Neural cell (in vitro differentiated cells): ENCODE measurements at regions not wholly inside any gene's neighbourhood (a gene's known extent, or its start where the extent isn't known, plus 50 kb on each side); places are given as distances from the start of the nearest gene placed in this dataset.

Source experiments
- CTCF ChIP-seq: fragments of 450-650 bp; IDR thresholded peaks from 2 replicates; pipeline ENCODE4 v1.5.1; 2014; ENCODE audit warnings: antibody characterized with exemption, mild to moderate bottlenecking, moderate library complexity; ENCODE audit not compliant: poor library complexity, severe bottlenecking
- EP300 ChIP-seq: fragments of 450-650 bp; conservative IDR thresholded peaks from 2 replicates; pipeline ENCODE4 v1.6.1; 2014; ENCODE audit warnings: antibody characterized with exemption, mild to moderate bottlenecking, moderate library complexity; ENCODE audit not compliant: poor library complexity, severe bottlenecking
- EZH2 ChIP-seq: fragments of 200-600, 300-800 bp; shearing (Covaris generic), sonication (generic); IDR thresholded peaks from 2 replicates; pipeline ENCODE4 v1.6.1; 2014; ENCODE audit warnings: antibody characterized with exemption, low read length, borderline replicate concordance, mild to moderate bottlenecking; ENCODE audit not compliant: insufficient read depth, poor library complexity, severe bottlenecking
- POLR2AphosphoS5 ChIP-seq: IDR thresholded peaks from 2 replicates; pipeline ENCODE4 v1.6.1; 2012
- SMC3 ChIP-seq: fragments of 450-650 bp; conservative IDR thresholded peaks from 2 replicates; pipeline ENCODE4 v1.6.1; 2014; ENCODE audit warnings: antibody characterized with exemption, mild to moderate bottlenecking, moderate library complexity; ENCODE audit not compliant: poor library complexity
- TF ChIP-seq, protein P1 (sequence below): IDR thresholded peaks from 2 replicates; pipeline ENCODE4 v1.6.1; 2012; ENCODE audit warnings: borderline replicate concordance

- TF ChIP-seq CTCF = no peak
- TF ChIP-seq, protein P1, sequence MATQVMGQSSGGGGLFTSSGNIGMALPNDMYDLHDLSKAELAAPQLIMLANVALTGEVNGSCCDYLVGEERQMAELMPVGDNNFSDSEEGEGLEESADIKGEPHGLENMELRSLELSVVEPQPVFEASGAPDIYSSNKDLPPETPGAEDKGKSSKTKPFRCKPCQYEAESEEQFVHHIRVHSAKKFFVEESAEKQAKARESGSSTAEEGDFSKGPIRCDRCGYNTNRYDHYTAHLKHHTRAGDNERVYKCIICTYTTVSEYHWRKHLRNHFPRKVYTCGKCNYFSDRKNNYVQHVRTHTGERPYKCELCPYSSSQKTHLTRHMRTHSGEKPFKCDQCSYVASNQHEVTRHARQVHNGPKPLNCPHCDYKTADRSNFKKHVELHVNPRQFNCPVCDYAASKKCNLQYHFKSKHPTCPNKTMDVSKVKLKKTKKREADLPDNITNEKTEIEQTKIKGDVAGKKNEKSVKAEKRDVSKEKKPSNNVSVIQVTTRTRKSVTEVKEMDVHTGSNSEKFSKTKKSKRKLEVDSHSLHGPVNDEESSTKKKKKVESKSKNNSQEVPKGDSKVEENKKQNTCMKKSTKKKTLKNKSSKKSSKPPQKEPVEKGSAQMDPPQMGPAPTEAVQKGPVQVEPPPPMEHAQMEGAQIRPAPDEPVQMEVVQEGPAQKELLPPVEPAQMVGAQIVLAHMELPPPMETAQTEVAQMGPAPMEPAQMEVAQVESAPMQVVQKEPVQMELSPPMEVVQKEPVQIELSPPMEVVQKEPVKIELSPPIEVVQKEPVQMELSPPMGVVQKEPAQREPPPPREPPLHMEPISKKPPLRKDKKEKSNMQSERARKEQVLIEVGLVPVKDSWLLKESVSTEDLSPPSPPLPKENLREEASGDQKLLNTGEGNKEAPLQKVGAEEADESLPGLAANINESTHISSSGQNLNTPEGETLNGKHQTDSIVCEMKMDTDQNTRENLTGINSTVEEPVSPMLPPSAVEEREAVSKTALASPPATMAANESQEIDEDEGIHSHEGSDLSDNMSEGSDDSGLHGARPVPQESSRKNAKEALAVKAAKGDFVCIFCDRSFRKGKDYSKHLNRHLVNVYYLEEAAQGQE = no peak
- no peak for TF ChIP-seq EZH2
- no peak for TF ChIP-seq SMC3
- TF ChIP-seq POLR2AphosphoS5 = no peak
- no peak for TF ChIP-seq EP300
Measured at GRCh38 chr3:176055836-176056235, 1141.4 kb downstream of the TBL1XR1 start.
